ENCODE measurements at regions not wholly inside any gene's neighbourhood (a gene's known extent, or its start where the extent isn't known, plus 50 kb on each side); places are given as distances from the start of the nearest gene placed in this dataset.

DNA sequence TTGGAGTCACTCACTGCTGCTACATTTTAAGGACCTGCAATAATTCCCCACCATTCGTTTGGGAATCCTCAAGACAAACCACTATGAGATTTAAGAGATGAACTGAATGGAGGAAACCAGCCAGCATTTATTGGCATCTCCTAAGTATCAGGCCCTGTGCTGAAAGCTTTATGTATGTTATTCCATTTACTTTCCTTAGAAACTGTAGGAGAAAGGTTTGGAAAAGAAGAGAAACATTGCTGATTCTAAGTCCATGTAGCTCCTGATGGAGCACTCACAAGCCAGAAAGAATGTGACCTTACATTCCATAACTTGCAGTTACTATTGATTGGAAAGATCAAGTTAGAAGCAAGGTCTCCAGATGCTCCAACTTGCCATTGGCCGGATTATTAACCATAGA, 267.4 kb downstream of the GAS1 start:
- no peaks in the 10 kb centered on the region for H3K9me3 ChIP-seq (replicated peaks in 1 of 2; ENCODE audit: control insufficient read depth in 1 of 2, insufficient read depth in 1 of 2, low read length in 2 of 2)
- TF ChIP-seq, protein P1, sequence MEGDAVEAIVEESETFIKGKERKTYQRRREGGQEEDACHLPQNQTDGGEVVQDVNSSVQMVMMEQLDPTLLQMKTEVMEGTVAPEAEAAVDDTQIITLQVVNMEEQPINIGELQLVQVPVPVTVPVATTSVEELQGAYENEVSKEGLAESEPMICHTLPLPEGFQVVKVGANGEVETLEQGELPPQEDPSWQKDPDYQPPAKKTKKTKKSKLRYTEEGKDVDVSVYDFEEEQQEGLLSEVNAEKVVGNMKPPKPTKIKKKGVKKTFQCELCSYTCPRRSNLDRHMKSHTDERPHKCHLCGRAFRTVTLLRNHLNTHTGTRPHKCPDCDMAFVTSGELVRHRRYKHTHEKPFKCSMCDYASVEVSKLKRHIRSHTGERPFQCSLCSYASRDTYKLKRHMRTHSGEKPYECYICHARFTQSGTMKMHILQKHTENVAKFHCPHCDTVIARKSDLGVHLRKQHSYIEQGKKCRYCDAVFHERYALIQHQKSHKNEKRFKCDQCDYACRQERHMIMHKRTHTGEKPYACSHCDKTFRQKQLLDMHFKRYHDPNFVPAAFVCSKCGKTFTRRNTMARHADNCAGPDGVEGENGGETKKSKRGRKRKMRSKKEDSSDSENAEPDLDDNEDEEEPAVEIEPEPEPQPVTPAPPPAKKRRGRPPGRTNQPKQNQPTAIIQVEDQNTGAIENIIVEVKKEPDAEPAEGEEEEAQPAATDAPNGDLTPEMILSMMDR (IDR thresholded peaks at IDR 0.05) = no peak
- Mint-ChIP-seq H3K36me3 (no peaks in the 10 kb centered on the region), H3K27ac (no peak overlapping the region), H3K27me3 (ENCODE audit: low read depth in 3 of 3) (peaks cover 0 to 4% (median 0%) of the 10 kb centered on the region in 3 donors), H3K9me3 (peaks cover 0 to 10% (median 3%) of the 10 kb centered on the region in 7 donors), H3K4me1 (no peaks in the 10 kb centered on the region), H3K4me3 (no peak overlapping the region)
- no peaks in the 10 kb centered on the region for H4K20me1 ChIP-seq (ENCODE audit: insufficient read depth, low read length)
- H3K4me2 ChIP-seq (replicated peaks; ENCODE audit: extremely low read depth, low read length, poor library complexity, severe bottlenecking) = no peak overlapping the region
- no peaks in the 10 kb centered on the region for H3K4me1 ChIP-seq (ENCODE audit: control insufficient read depth in 1 of 2, insufficient read depth in 2 of 2, low read length in 2 of 2)
- no peak overlapping the region for H3K4me3 ChIP-seq (replicated peaks in 1 of 3; ENCODE audit: low read depth in 2 of 3, low read length in 3 of 3)
- no peaks in the 10 kb centered on the region for H3K36me3 ChIP-seq (replicated peaks in 1 of 2; ENCODE audit: control insufficient read depth in 1 of 2, insufficient read depth in 2 of 2, low read length in 2 of 2)
- H2AFZ ChIP-seq (ENCODE audit: insufficient read depth, low read depth, low read length, poor library complexity, severe bottlenecking) = no peak overlapping the region
- DNase-seq = no peak
- H3K27ac ChIP-seq (ENCODE audit: low read depth in 1 of 2, low read length in 2 of 2) = no peak overlapping the region
- H3K9ac ChIP-seq (ENCODE audit: insufficient read depth, low read length, poor library complexity, severe bottlenecking) = no peak overlapping the region
- intact Hi-C loops (cut with micrococcal nuclease) = no loop called here
- H3K27me3 ChIP-seq (ENCODE audit: control insufficient read depth in 2 of 2, insufficient read depth in 2 of 2, low read length in 2 of 2) = no peaks in the 10 kb centered on the region
- no CpG with 5 or more reads among the region's 2 CpGs for WGBS (ENCODE audit: insufficient coverage)
- no peaks in the 10 kb centered on the region for H3K79me2 ChIP-seq (ENCODE audit: insufficient read depth, low read length)

DNA sequence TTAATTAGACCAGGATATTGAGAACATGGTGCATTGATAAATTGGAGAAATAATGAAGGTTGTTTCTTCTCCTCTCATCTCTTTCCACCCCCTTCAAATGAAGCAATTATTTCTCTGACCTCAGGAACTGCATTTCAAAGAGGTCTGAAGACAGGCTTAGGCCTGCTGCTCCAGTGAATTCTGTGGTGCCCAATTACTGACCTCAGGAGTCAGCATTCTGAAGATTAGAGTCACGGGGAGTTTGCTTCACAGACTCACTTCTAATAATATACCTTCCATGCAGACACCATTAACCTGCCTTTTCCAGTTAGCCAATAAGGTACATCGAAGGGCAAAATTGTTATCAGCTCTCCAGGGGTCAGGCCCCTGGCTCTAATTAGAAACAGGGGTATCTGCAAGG, 270.9 kb downstream of the GAS1 start:
- Mint-ChIP-seq H3K27me3 (ENCODE audit: low read depth in 3 of 3) (peaks cover 0 to 2% (median 0%) of the 10 kb centered on the region in 3 donors), H3K4me1 (no peaks in the 10 kb centered on the region), H3K36me3 (no peaks in the 10 kb centered on the region), H3K4me3 (no peak overlapping the region), H3K27ac (no peak overlapping the region), H3K9me3 (peaks cover 0 to 10% (median 4%) of the 10 kb centered on the region in 7 donors)
- no peak overlapping the region for H3K27ac ChIP-seq (ENCODE audit: low read depth in 1 of 2, low read length in 2 of 2)
- DNase-seq = no peak
- H3K4me3 ChIP-seq (replicated peaks in 1 of 3; ENCODE audit: low read depth in 2 of 3, low read length in 3 of 3) = no peak overlapping the region
- H3K27me3 ChIP-seq (ENCODE audit: control insufficient read depth in 2 of 2, insufficient read depth in 2 of 2, low read length in 2 of 2) = no peaks in the 10 kb centered on the region
- no peaks in the 10 kb centered on the region for H4K20me1 ChIP-seq (ENCODE audit: insufficient read depth, low read length)
- TF ChIP-seq, protein P1 (IDR thresholded peaks at IDR 0.05) = no peak
- H3K9me3 ChIP-seq (replicated peaks in 1 of 2; ENCODE audit: control insufficient read depth in 1 of 2, insufficient read depth in 1 of 2, low read length in 2 of 2) = no peaks in the 10 kb centered on the region
- no peaks in the 10 kb centered on the region for H3K79me2 ChIP-seq (ENCODE audit: insufficient read depth, low read length)
- no peaks in the 10 kb centered on the region for H3K36me3 ChIP-seq (replicated peaks in 1 of 2; ENCODE audit: control insufficient read depth in 1 of 2, insufficient read depth in 2 of 2, low read length in 2 of 2)
- H3K4me2 ChIP-seq (replicated peaks; ENCODE audit: extremely low read depth, low read length, poor library complexity, severe bottlenecking) = no peak overlapping the region
- WGBS (ENCODE audit: insufficient coverage) = 100% methylated on average over 1 of the region's 2 CpGs
- no peak overlapping the region for H3K9ac ChIP-seq (ENCODE audit: insufficient read depth, low read length, poor library complexity, severe bottlenecking)
- no peaks in the 10 kb centered on the region for H3K4me1 ChIP-seq (ENCODE audit: control insufficient read depth in 1 of 2, insufficient read depth in 2 of 2, low read length in 2 of 2)
- no peak overlapping the region for H2AFZ ChIP-seq (ENCODE audit: insufficient read depth, low read depth, low read length, poor library complexity, severe bottlenecking)
- intact Hi-C loops (cut with micrococcal nuclease) = no loop called here

Data from CD14-positive monocyte (primary cell).